SU-DHL-6 (cell line): ENCODE measurements at regions not wholly inside any gene's neighbourhood (a gene's known extent, or its start where the extent isn't known, plus 50 kb on each side); places are given as distances from the start of the nearest gene placed in this dataset.

Experiments
- CTCF ChIP-seq: fragments of 200-600 bp; sonication (generic); IDR thresholded peaks from one replicate; pipeline ENCODE4 v1.5.1; 2017; ENCODE audit warnings: antibody characterized with exemption, mild to moderate bottlenecking, low read length, moderate library complexity; ENCODE audit not compliant: insufficient read depth, poor library complexity, severe bottlenecking
- EZH2phosphoT487 ChIP-seq: fragments of 200-600 bp; sonication (generic), shearing (Covaris generic); conservative IDR thresholded peaks from 2 replicates; pipeline ENCODE4 v1.6.1; 2018; ENCODE audit warnings: mild to moderate bottlenecking, antibody characterized with exemption, low read length, moderate library complexity, mixed read lengths

DNA sequence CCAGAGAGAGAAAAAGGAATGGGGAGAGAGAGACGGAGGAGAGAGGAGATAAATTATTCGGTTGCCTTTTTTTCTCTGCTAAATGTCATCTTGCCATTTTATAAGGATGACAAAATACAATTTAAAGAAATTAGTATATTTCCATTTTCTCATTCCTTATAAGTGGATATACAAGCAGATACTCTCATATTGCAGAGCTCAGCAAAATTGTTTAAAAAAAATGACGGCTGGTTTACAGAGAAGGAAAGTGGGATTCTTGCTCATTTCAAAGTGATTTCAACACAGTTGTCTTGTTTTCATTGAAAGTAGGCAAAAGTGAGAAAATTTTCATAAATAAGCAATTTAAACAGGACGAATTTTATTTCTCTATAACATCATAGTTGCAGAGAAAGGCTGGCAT lies 641.9 kb upstream of the CDH6 start:
- no peak for TF ChIP-seq CTCF
- TF ChIP-seq EZH2phosphoT487: no peak
